HEK293 (cell line): ENCODE measurements at regions not wholly inside any gene's neighbourhood (a gene's known extent, or its start where the extent isn't known, plus 50 kb on each side); places are given as distances from the start of the nearest gene placed in this dataset.

Experiments used
- SP2 ChIP-seq: fragments of 450-650 bp; formaldehyde crosslinking; IDR thresholded peaks from 2 replicates; pipeline ENCODE4 v1.5.1; 2016; ENCODE audit warnings: missing biosample characterization, missing genetic modification characterization
- TCF7L2 ChIP-seq: IDR thresholded peaks from 2 replicates; pipeline ENCODE4 v1.6.1; 2011; ENCODE audit warnings: low read depth, mild to moderate bottlenecking, inconsistent platforms, low read length, moderate library complexity, borderline replicate concordance
- ZNF19 ChIP-seq: fragments of 450-650 bp; formaldehyde crosslinking; IDR thresholded peaks from 2 replicates; pipeline ENCODE4; 2016; ENCODE audit warnings: missing biosample characterization, missing genetic modification characterization, low read depth
- ZNF214 ChIP-seq: fragments of 450-650 bp; formaldehyde crosslinking; IDR thresholded peaks from 2 replicates; pipeline ENCODE4 v1.5.1; 2017; ENCODE audit warnings: missing biosample characterization, mild to moderate bottlenecking, missing genetic modification characterization, borderline replicate concordance
- ZNF658 ChIP-seq: fragments of 450-650 bp; formaldehyde crosslinking; IDR thresholded peaks from 2 replicates; pipeline ENCODE4; 2016; ENCODE audit warnings: missing biosample characterization, missing genetic modification characterization
- ZNF785 ChIP-seq: fragments of 450-650 bp; formaldehyde crosslinking; IDR thresholded peaks from 2 replicates; pipeline ENCODE4 v1.5.1; 2016; ENCODE audit warnings: missing biosample characterization, missing genetic modification characterization
- TF ChIP-seq, protein P1 (sequence below): sonication (generic); formaldehyde crosslinking; IDR thresholded peaks from 2 replicates; pipeline ENCODE4 v1.8.1; 2022; ENCODE audit warnings: mild to moderate bottlenecking, moderate library complexity, missing genetic modification reagents
- TF ChIP-seq, protein P2 (sequence below): fragments of 450-650 bp; formaldehyde crosslinking; IDR thresholded peaks from 2 replicates; pipeline ENCODE4 v1.5.1; 2016; ENCODE audit warnings: missing biosample characterization, missing genetic modification characterization
- TF ChIP-seq, protein P3 (sequence below): fragments of 450-650 bp; IDR thresholded peaks from 2 replicates; pipeline ENCODE4 v1.5.1; 2018; ENCODE audit warnings: missing biosample characterization, mild to moderate bottlenecking, missing genetic modification characterization

DNA sequence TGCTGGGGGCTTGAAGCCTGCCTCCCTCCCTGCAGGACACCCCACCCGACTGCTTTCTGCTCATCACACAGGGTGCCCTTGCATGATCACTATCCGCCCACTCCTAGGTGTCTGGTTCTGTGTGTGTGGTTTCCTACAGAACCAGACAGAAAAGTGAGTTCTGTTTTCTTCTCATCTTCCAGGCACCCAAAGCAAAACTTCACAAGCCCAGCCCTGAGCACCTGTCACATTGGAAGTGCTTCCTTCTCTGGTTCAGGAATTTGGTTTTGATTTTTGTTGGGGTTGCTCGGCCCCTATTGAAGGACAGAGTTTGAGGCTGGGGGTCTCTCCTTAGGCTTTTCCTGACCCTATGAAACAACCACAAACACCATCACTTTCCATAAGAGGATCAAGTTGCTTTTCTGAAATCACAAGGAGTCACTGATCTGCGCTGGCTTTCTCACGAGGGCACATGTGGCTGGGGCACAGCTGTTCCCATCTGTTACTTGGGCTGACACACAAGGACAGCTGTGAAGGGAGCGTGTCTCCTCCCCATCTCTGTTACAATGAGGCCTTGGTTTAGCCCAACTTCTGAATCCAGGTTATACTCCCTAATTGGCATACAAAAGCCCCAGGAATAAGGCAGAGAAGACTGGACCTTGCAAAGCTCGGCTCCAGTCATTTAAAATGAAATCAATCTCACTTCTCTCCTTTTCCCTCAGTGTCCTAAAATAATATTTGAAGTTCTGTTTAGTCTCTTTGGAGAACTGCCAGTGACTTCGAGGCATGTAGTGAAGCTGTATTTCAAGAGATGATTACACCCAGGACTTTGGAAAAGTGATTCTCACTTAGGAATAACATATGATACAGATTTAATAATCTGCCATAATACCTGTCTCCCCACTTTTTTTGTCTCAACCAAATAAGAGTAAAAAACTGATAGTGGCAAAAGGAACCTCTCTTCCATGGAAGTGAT is 213.1 kb upstream of the GAS1 start:
- TF ChIP-seq ZNF19 (tag by site-specific recombination) = no peak
- no peak for TF ChIP-seq TCF7L2
- TF ChIP-seq, protein P1, sequence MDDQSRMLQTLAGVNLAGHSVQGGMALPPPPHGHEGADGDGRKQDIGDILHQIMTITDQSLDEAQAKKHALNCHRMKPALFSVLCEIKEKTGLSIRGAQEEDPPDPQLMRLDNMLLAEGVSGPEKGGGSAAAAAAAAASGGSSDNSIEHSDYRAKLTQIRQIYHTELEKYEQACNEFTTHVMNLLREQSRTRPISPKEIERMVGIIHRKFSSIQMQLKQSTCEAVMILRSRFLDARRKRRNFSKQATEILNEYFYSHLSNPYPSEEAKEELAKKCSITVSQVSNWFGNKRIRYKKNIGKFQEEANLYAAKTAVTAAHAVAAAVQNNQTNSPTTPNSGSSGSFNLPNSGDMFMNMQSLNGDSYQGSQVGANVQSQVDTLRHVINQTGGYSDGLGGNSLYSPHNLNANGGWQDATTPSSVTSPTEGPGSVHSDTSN (CRISPR knock-in tag) = no peak
- no peak for TF ChIP-seq SP2 (tag by site-specific recombination)
- TF ChIP-seq, protein P2, sequence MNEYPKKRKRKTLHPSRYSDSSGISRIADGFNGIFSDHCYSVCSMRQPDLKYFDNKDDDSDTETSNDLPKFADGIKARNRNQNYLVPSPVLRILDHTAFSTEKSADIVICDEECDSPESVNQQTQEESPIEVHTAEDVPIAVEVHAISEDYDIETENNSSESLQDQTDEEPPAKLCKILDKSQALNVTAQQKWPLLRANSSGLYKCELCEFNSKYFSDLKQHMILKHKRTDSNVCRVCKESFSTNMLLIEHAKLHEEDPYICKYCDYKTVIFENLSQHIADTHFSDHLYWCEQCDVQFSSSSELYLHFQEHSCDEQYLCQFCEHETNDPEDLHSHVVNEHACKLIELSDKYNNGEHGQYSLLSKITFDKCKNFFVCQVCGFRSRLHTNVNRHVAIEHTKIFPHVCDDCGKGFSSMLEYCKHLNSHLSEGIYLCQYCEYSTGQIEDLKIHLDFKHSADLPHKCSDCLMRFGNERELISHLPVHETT (tag by site-specific recombination) = no peak
- no peak for TF ChIP-seq ZNF785 (tag by site-specific recombination)
- TF ChIP-seq, protein P3, sequence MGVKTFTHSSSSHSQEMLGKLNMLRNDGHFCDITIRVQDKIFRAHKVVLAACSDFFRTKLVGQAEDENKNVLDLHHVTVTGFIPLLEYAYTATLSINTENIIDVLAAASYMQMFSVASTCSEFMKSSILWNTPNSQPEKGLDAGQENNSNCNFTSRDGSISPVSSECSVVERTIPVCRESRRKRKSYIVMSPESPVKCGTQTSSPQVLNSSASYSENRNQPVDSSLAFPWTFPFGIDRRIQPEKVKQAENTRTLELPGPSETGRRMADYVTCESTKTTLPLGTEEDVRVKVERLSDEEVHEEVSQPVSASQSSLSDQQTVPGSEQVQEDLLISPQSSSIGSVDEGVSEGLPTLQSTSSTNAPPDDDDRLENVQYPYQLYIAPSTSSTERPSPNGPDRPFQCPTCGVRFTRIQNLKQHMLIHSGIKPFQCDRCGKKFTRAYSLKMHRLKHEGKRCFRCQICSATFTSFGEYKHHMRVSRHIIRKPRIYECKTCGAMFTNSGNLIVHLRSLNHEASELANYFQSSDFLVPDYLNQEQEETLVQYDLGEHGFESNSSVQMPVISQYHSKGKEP = no peak
- TF ChIP-seq ZNF658 (tag by site-specific recombination) = no peak
- TF ChIP-seq ZNF214 (tag by site-specific recombination) = no peak
